HUES6 (cell line): ENCODE measurements at regions not wholly inside any gene's neighbourhood (a gene's known extent, or its start where the extent isn't known, plus 50 kb on each side); places are given as distances from the start of the nearest gene placed in this dataset.
"Not testable (repeated sequence)": the region's sequence is repeated elsewhere in the genome, so short reads cannot be mapped to it uniquely, and the experiment has no call there.

Experiments used
- H3K27ac ChIP-seq: 2 replicates; pipeline ENCODE4 v1.7.0; 2013; ENCODE audit warnings: low read depth, mild to moderate bottlenecking, low read length, inconsistent platforms
- H3K27me3 ChIP-seq: 2 replicates; pipeline ENCODE4 v1.6.1; 2013; ENCODE audit warnings: low read length; ENCODE audit not compliant: control insufficient read depth, insufficient read depth
- H3K36me3 ChIP-seq: 2 replicates; pipeline ENCODE4 v1.6.1; 2013; ENCODE audit warnings: low read length; ENCODE audit not compliant: control insufficient read depth, insufficient read depth
- H3K4me1 ChIP-seq: 2 replicates; pipeline ENCODE4 v1.6.1; 2013; ENCODE audit warnings: low read length; ENCODE audit not compliant: control insufficient read depth, insufficient read depth
- H3K4me3 ChIP-seq: 2 replicates; pipeline ENCODE4 v1.5.1; 2013; ENCODE audit warnings: low read depth, low read length
- H3K9ac ChIP-seq: one replicate; pipeline ENCODE4 v1.6.1; 2013; ENCODE audit warnings: mild to moderate bottlenecking, low read length
- H3K9me3 ChIP-seq: 2 replicates; pipeline ENCODE4 v1.6.1; 2013; ENCODE audit warnings: low read depth, low read length; ENCODE audit not compliant: control insufficient read depth, insufficient read depth

- Histone ChIP-seq H3K9ac (no peak overlapping the region), H3K27me3 (no peaks in the 10 kb centered on the region), H3K4me1 (peaks cover 8% of the 10 kb centered on the region; the same call in 1 of the 2 replicates), H3K36me3 (no peaks in the 10 kb centered on the region), H3K4me3 (no peak overlapping the region), H3K9me3 (peaks cover 12% of the 10 kb centered on the region), H3K27ac (no peak overlapping the region)
Measured at GRCh38 chrX:7641141-7641540, 201.8 kb upstream of the VCX start.

DNA sequence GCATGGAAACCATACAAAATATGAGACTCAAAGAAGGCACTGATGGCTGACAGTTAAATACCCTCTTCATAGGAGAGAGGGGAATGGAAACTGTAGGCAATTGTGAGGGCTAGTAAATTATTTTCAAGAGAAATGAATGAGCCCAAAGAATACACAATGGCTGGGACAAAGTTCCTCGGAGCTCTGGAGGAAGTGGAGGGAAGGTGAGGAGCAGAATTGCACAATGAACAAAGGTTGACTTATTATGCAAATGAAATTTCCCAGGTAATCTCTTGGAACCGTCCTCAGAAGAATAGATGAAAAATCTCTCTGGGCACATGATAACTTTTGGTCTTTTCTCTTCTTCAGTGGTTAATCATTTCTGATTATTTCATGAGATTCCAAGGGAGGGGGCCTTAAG lies 202.6 kb upstream of the VCX start:
- Histone ChIP-seq H3K4me1 (peaks cover 8% of the 10 kb centered on the region; the same call in 1 of the 2 replicates), H3K9ac (no peak overlapping the region), H3K36me3 (no peaks in the 10 kb centered on the region), H3K27ac (no peak overlapping the region), H3K9me3 (peaks cover 12% of the 10 kb centered on the region), H3K27me3 (no peaks in the 10 kb centered on the region), H3K4me3 (no peak overlapping the region)

GRCh38 chrX:7638078-7638710 lies 204.8 kb upstream of the VCX start:
- Histone ChIP-seq H3K9me3 (peaks cover 11% of the 10 kb centered on the region), H3K27ac (no peak overlapping the region), H3K27me3 (no peaks in the 10 kb centered on the region), H3K4me1 (peaks cover 2% of the 10 kb centered on the region; the same call in 1 of the 2 replicates), H3K9ac (no peak overlapping the region), H3K36me3 (no peaks in the 10 kb centered on the region), H3K4me3 (no peak overlapping the region)

- no peaks in the 10 kb centered on the region for H3K36me3 ChIP-seq
- no peaks in the 10 kb centered on the region for H3K27me3 ChIP-seq
- H3K9ac ChIP-seq = no peak overlapping the region
- no peaks in the 10 kb centered on the region for H3K4me1 ChIP-seq
- H3K9me3 ChIP-seq = peaks cover 12% of the 10 kb centered on the region
- no peak overlapping the region for H3K4me3 ChIP-seq
- H3K27ac ChIP-seq = no peak overlapping the region
Measured at GRCh38 chrX:7637066-7637465, 205.9 kb upstream of the VCX start.

DNA sequence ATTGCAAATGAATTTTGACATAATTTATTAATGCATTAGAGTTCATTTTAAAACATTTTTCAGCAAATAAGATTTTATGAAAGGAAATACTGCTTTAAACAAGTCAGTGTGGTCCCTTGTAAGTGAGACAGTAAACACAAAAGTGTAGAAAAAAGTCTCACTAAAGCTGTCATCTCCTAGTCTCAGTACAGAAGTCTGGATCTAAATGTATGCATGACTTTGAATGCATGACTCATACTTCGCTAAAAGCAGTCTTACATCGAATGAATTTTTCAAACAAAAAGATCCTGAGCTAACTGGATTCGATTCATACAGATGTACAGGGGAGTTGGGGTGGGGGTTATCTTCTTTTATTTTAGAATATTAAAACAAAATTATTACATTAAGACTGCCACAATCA lies 207.4 kb upstream of the VCX start:
- no peak overlapping the region for H3K27ac ChIP-seq

GRCh38 chrX:7620560-7620959 lies 222.4 kb upstream of the VCX start:
- H3K27ac ChIP-seq = no peak overlapping the region
- H3K36me3 ChIP-seq = no peaks in the 10 kb centered on the region
- H3K4me3 ChIP-seq = no peak overlapping the region
- no peaks in the 10 kb centered on the region for H3K9me3 ChIP-seq
- no peak overlapping the region for H3K9ac ChIP-seq
- peaks cover 11% of the 10 kb centered on the region for H3K27me3 ChIP-seq
- H3K4me1 ChIP-seq = 0 out of 2 replicates have a peak, but pooled peaks cover 3% of the 10 kb centered on the region

More for the DNA sequence above, 207.4 kb upstream of the VCX start:
- Histone ChIP-seq H3K4me3 (no peak overlapping the region), H3K9ac (no peak overlapping the region), H3K4me1 (no peaks in the 10 kb centered on the region), H3K27me3 (no peaks in the 10 kb centered on the region), H3K9me3 (peaks cover 17% of the 10 kb centered on the region), H3K36me3 (no peaks in the 10 kb centered on the region)

GRCh38 chrX:7617994-7618393 lies 225.0 kb upstream of the VCX start:
- Histone ChIP-seq H3K27ac (no peak overlapping the region), H3K36me3 (no peaks in the 10 kb centered on the region), H3K9ac (no peak overlapping the region), H3K9me3 (no peaks in the 10 kb centered on the region), H3K27me3 (peaks cover 6% of the 10 kb centered on the region), H3K4me3 (no peak overlapping the region), H3K4me1 (no peaks in the 10 kb centered on the region)

- H3K27me3 ChIP-seq = no peaks in the 10 kb centered on the region
- no peak overlapping the region for H3K9ac ChIP-seq
- no peaks in the 10 kb centered on the region for H3K4me1 ChIP-seq
- H3K9me3 ChIP-seq = no peaks in the 10 kb centered on the region
- H3K27ac ChIP-seq = no peak overlapping the region
- H3K36me3 ChIP-seq = no peaks in the 10 kb centered on the region
- no peak overlapping the region for H3K4me3 ChIP-seq
Measured at GRCh38 chrX:7614616-7615015, 228.4 kb upstream of the VCX start.

DNA sequence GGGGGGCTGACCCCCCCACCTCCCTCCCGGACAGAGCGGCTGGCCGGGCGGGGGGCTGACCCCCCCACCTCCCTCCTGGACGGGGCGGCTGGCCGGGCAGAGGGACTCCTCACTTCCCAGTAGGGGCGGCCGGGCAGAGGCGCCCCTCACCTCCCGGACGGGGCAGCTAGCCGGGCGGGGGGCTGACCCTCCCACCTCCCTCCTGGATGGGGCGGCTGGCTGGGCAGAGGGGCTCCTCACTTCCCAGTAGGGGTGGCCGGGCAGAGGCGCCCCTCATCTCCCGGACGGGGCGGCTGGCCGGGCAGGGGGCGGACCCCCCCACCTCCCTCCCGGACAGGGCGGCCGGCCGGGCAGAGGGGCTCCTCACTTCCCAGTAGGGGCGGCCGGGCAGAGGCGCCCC lies 234.3 kb upstream of the VCX start:
- not testable (repeated sequence) for H3K27ac ChIP-seq, H3K9ac ChIP-seq, H3K4me1 ChIP-seq, H3K9me3 ChIP-seq, H3K4me3 ChIP-seq, H3K36me3 ChIP-seq, H3K27me3 ChIP-seq

- H3K4me3 ChIP-seq = no peak overlapping the region
- no peaks in the 10 kb centered on the region for H3K27me3 ChIP-seq
Measured at GRCh38 chrX:7606039-7606652, 236.8 kb upstream of the VCX start.

GRCh38 chrX:7603387-7603786 lies 239.6 kb upstream of the VCX start:
- H3K27me3 ChIP-seq = no peaks in the 10 kb centered on the region
- H3K27ac ChIP-seq = no peak overlapping the region
- H3K4me3 ChIP-seq = no peak overlapping the region
- peaks cover 28% of the 10 kb centered on the region for H3K9me3 ChIP-seq
- H3K9ac ChIP-seq = no peak overlapping the region
- no peaks in the 10 kb centered on the region for H3K4me1 ChIP-seq
- H3K36me3 ChIP-seq = peaks cover 4% of the 10 kb centered on the region; the same call in 1 of the 2 replicates

More at GRCh38 chrX:7606039-7606652, 236.8 kb upstream of the VCX start:
- Histone ChIP-seq H3K9me3 (peaks cover 28% of the 10 kb centered on the region), H3K9ac (no peak overlapping the region), H3K27ac (no peak overlapping the region), H3K36me3 (peaks cover 4% of the 10 kb centered on the region; the same call in 1 of the 2 replicates), H3K4me1 (no peaks in the 10 kb centered on the region)
